GM08714 (cell line): ENCODE measurements at regions not wholly inside any gene's neighbourhood (a gene's known extent, or its start where the extent isn't known, plus 50 kb on each side); places are given as distances from the start of the nearest gene placed in this dataset.
"Not testable (repeated sequence)": the region's sequence is repeated elsewhere in the genome, so short reads cannot be mapped to it uniquely, and the experiment has no call there.

ENCODE experiments used
- H3K4me3 ChIP-seq: fragments of 200-500 bp; sonication (Bioruptor generic); 2 replicates; pipeline ENCODE4 v1.5.1; 2014; ENCODE audit warnings: mild to moderate bottlenecking, low read length, inconsistent platforms
- ZNF274 ChIP-seq: IDR thresholded peaks from 2 replicates; pipeline ENCODE4 v1.6.1; 2012; ENCODE audit warnings: mild to moderate bottlenecking, low read depth, low read length

DNA sequence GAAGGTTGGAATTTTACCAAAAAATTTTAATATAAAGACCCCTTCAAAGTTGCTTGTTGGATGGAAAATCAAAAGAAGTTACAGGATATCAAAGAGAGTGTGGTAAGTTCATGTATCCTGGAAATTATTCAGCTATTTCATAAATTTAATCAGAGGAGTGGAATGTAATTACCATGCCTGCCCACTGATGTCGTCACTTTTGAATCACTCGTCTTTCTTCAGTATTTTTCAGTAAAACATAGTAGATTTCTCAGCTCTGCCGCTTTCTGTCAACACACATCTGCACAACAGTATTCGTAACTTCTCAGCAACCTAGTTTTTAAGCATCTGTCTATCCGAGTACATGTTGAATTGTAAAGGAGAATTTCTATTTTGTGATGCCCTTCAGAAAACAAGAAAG lies 2163.0 kb upstream of the AGA start:
- no peak overlapping the region for H3K4me3 ChIP-seq
- no peak for TF ChIP-seq ZNF274

DNA sequence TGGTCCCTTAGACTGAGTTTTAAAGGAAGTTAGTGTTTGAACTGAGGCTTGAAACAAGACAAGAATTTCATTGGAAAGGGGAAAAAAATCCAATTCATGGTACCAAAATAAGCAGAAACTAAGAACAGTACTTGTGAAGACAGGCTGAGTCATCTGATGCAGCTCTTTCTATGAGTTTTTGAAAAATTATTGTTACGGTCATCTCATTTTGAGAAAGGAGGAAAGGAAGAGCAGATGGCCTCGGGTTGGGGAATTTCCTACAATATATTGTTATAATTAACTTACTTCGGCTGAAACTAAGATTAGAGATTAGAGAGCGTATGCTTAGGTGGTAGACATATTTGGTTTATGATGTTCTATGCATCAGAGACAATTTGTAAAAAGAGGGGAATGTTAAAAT lies 2164.8 kb upstream of the AGA start:
- H3K4me3 ChIP-seq, result no peak overlapping the region
- no peak for TF ChIP-seq ZNF274

DNA sequence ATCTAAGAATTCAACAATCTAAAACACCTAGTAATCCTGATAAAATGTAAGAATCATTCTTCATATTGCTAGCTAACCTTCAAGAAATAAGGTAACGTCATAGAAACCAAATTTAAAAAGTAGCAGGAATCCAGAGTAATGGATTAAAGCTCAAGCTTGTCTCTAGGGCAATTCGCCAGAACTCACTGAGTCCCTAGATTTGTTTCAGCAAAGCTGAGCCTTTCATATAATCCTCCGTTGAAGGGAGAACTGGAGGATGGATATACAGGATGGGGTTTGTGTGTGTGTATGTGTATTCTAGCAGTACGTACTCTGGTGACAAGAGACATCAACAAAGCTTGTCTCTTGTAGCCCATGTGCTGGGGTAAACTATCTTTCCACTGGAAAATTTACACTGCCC lies 2173.5 kb upstream of the AGA start:
- H3K4me3 ChIP-seq, result no peak overlapping the region
- TF ChIP-seq ZNF274, result no peak

DNA sequence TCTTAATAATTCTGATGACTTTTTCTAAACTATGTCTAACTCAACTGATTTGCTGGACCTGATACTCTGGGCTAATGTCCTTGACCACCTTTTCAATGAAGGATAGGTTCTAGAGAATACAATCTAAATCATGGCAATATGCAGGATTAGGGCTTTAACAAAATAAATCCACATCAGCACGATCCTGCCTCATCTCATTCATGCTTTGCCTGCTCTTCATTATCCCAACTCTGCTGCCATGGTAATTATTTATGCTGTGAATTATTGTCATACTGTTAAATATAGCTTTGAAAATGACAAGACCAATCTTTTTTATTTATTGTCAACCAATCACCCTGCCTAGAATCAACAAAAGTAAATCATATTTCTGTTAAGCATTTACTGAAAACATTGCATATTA lies 2176.7 kb upstream of the AGA start:
- TF ChIP-seq ZNF274, result no peak

DNA sequence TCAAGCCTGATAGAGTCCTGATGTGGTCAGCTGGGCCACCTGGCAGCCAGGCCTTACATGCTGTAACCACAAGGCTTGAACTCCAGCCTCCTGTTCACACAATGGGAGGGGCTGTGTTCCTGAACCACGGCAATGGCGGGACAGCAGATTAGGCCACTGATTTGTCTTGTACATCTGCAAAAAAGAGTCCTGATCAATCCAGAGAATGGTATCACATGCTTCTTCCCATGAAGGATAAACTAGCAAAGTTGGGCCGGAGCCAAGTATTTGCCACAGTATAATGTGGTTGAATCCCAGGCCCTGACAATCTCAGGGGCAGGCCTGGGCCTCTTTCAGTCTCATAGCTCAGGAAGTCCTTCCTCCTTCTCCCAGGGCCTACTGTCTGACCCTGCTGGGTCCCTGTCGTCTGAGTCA lies 2182.5 kb upstream of the AGA start:
- TF ChIP-seq ZNF274, result no peak
- H3K4me3 ChIP-seq, result no peak overlapping the region

More for the DNA sequence above, 2176.7 kb upstream of the AGA start:
- H3K4me3 ChIP-seq, result no peak overlapping the region

DNA sequence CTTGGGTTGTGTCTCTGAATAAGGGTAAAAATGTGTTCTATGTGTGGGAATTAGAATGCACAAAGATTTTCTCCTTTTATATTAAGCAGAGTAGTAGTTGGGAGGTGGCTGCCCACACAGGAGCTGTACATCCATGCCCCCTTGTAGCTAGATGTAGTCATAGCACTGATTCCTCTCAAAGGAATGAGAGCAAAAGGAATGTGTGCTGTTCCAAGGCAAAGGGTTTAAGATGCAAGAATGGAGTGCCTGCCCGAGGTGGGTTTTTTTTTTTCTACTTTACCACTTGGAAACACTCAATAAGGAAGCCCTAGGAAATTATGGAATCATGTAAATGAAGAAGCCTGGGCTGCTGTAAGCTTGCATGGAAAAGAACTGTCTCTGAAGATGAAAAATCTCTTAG lies 2183.2 kb upstream of the AGA start:
- TF ChIP-seq ZNF274, result no peak

DNA sequence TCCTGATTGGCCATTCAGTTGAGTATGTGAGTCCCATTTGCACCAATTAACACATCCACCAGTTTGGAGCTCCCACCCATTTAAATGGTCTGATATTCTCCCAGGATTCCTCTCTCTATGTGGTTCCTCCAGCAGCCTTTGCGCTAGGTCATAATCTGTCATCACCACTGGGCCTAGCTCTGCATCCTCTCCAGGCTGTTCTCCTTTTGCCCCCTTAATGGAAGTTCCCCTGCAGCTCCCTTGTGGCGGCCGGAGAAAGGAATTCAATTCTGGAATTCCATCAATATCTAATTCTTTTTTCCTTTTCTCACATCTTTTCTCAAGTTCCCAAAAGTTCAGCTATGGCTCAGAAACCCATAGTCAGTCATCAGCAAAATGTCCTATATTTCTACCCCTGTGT lies 2184.4 kb upstream of the AGA start:
- no peak for TF ChIP-seq ZNF274
- no peak overlapping the region for H3K4me3 ChIP-seq

More for the DNA sequence above, 2183.2 kb upstream of the AGA start:
- H3K4me3 ChIP-seq, result no peak overlapping the region

DNA sequence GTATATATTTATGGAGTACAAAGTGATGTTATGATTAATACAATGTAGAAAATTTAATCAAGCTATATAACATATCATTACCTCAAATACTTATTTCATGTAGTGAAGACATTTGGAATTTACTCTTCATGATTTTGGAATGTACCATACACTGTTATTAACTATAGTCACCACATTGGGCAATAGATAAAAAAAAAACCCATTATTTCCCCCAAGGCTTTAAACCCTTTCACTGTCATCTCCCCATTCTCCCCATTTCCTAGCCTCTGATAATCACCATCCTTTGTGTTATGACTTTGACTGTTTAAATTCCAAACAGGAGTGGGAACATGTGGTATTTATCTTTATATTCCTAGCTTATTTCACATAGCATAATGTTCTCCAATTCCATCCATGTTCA lies 2189.1 kb upstream of the AGA start:
- H3K4me3 ChIP-seq, result no peak overlapping the region
- no peak for TF ChIP-seq ZNF274

DNA sequence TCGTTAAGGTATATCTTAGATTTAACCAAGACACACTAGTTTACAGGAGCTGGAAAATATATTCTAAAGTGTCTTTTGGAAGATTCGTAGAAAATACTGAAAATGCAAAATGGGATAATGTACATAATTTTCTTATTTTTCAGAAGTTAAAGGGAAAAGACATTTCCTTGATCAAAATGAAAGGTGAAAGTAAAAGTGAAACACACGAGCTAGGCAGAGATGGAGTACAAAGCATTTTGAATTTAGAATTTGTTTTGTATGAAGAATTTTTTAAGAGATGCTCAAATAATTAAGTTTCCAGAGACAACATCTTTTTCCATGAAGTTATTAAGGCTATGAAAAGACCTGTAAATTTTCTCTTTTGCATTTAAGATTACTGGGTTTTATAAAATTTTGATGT lies 2192.6 kb upstream of the AGA start:
- no peak overlapping the region for H3K4me3 ChIP-seq
- no peak for TF ChIP-seq ZNF274

DNA sequence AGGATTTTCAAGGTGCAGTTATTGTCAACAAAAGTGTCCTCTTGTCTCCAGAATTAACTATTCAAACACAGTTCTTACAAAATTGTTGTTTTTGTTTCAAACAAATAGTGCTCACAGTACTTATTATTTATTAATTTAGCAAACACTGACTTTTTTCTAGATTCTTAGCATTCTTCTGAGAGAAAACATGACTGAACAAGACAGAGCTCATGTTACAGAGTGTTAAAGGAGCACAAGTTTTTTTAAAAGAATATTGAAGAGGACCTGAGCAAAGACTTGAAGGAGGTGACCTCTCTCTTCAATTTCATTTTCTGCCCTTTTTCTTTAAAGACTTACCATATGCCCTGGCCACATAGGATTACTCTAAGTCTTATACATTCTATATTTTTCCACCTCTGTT lies 2220.3 kb upstream of the AGA start:
- no peak overlapping the region for H3K4me3 ChIP-seq
- TF ChIP-seq ZNF274, result no peak

DNA sequence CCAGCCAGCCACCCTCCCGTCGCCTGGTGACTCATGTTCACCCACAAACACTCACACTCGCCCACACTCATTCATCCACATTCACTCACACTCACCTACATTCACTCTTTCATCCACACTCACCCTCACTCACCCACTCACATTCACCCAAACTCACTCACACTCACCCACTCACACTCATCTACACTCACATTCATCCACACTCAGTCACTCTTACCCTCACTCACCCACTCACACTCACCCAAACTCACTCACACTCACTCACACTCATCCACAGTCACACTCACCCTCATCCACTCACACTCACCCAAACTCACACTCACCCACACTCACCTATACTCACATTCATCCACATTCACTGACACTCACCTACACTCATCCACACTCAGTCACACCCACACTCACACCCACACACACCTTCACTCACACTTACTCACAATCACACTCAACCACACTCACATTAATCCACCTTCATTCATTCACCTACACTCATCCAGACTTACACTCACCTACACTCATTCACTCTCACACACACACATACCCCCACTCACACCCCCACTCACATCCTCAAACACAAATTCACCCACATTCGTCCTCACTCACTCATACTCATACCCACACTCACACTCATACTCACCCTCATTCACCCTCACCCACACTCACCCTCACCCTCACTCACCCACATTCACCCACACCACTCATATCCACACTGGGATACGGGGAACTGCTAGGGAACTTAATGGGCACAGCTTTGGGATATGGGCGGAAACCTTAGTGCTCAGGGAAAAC lies 2221.6 kb upstream of the AGA start:
- TF ChIP-seq ZNF274, result no peak
- H3K4me3 ChIP-seq, result no peak overlapping the region

DNA sequence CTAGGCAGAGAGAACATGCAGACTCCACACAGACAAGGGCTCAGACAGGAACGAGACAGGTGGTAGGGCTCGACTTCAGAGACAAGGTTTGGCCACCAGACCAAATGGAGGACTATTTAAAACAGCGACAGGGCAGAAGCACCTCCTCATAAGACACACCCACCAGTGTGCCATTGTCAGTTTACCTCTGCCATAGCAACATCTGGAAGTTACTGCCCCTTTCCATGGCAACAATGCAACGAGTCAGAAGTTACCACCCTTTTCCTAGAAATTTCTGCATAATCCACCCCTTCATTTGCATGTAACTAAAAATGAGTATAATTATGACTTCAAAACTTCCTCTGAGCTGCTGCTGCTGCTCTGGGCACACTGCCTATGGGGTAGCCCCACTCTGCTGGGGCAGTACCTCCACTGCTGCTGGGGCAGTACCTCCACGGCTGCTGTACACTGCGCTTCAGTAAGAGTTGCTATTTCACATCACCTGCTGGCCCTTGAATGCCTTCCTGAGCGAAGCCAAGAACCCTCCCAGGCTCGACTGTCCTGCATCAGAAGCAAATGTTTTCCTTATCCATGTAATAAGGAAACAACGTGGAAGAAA lies 2222.3 kb upstream of the AGA start:
- no peak overlapping the region for H3K4me3 ChIP-seq
- TF ChIP-seq ZNF274, result no peak

DNA sequence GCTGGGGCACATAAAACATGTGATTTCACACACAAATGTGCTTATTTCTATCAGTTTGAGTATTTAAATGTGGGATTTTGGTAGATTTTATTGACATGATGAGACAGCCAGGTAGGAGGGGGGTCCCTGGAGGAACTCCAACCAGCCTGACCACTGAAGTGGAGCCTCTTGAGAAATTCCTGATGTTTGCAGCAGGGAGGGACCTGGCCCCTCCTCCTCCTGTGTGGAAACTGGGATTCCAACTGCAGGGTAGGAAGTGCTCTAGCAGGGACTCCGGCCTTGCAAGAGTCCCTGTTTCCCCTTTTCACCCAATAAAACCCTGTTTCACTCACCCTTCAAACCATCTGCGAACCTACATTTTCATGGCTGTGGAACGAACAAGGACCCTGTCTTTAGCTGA lies 2224.0 kb upstream of the AGA start:
- H3K4me3 ChIP-seq, result no peak overlapping the region
- no peak for TF ChIP-seq ZNF274

DNA sequence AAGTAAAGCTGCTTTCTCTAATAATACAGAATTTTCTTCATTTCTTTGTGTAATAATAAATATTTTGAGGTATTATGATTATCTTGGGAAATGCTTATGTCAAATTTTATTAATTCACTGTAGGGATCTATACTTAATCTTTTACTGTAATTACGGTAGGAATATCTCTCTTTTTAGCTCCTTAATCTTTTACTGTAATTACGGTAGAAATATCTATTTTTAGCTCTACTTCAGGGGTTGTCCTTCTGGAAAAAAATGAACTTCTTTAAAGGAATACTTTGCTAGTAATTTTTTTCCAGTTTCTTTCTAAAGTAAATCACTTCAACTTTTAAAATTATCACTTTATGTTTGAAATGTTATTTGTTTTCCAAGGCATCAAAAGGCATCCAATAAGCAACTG lies 2229.4 kb upstream of the AGA start:
- no peak overlapping the region for H3K4me3 ChIP-seq
- TF ChIP-seq ZNF274, result no peak

DNA sequence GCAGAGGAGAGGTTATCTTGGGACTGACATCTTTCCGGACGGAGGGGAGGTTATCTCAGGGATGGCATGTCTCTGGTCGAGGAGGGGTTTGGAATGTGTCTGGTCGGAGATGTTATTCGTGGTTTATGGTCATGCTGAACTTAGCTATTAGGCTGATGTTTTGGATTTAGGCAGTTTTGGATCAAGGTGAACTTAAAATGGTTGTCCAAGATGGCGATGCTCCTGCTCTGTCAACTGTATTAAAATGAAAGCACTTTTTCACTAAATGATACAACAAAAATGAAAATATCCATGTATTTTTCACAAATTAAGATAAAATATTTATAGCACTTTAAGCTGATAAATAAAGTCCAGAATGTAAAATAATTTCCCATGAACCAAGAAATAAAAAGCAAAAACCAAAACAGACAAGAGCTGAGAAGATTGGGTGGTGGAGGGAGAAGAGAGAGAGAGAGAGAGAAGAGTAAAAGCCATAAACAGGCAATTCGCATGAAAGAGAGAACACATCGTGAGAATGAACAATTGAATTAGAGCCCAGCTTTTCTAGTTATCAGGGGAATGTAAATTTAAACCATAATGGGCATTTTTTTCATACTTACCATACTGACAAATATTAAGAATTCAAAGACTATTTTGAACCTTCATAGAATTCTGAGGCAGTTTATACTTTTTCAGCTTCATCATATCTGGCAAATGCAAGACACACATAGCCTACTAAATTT lies 2236.0 kb upstream of the AGA start:
- no peak for TF ChIP-seq ZNF274

DNA sequence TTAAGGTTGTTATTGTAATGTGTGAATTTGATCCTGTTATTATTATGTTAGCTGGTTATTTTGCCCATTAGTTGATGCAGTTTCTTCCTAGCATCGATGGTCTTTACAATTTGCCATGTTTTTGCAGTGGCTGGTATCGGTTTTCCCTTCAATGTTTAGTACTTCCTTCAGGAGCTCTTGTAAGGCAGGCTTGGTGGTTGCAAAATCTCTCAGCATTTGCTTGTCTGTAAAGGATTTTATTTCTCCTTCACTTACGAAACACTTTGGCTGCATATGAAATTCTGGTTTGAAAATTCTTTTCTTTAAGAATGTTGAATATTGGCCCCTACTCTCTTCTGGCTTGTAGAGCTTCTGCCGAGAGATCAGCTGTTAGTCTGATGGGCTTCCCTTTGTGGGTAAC lies 2241.4 kb upstream of the AGA start:
- not testable (repeated sequence) for H3K4me3 ChIP-seq

More for the DNA sequence above, 2236.0 kb upstream of the AGA start:
- H3K4me3 ChIP-seq, result no peak overlapping the region
